ENCODE measurements at regions not wholly inside any gene's neighbourhood (a gene's known extent, or its start where the extent isn't known, plus 50 kb on each side); places are given as distances from the start of the nearest gene placed in this dataset.

DNA sequence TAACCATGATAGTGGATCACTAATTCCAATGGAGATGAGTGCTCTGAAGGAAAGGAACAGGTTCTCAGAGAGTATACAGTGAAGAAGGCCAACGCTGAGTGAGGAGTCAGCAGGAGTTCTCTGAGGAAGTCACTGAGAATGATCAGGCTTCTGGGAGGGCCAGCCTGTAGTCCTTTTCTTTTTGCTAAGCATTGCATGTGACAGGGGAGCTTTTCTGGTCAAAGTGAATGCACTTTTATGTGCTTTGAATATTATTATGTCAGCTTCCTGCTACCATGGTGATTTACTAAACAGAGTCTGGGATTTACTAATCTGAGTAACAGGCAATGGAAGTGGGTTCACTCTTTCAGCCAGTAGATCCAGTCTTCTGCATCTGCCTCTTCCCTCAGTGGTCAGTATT lies 81.1 kb upstream of the SERP2 start:
- Histone ChIP-seq H3K27ac (ENCODE audit: low read depth in 1 of 2, low read length in 1 of 2) (peak overlapping the region in 1 of 2 donors; percentile 8), H3K9me3 (ENCODE audit: control insufficient read depth in 2 of 2, insufficient read depth in 1 of 2, low read length in 1 of 2) (no peaks in the 10 kb centered on the region), H3K36me3 (ENCODE audit: control insufficient read depth in 2 of 2, insufficient read depth in 2 of 2, low read length in 1 of 2) (no peaks in the 10 kb centered on the region), H3K4me3 (ENCODE audit: low read length in 2 of 2) (no peak overlapping the region), H3K27me3 (ENCODE audit: control insufficient read depth in 2 of 2, insufficient read depth in 1 of 2, low read length in 1 of 2) (no peaks in the 10 kb centered on the region), H3K4me1 (ENCODE audit: control insufficient read depth in 2 of 2, insufficient read depth in 2 of 2, low read length in 2 of 2) (peaks cover 27 to 58% of the 10 kb centered on the region in 2 donors)
- 95% methylated on average over 1 of the region's 1 CpG for WGBS
- DNase-seq (ENCODE audit: low read depth in 6 of 9, low spot score in 9 of 9): peak in 1 of 9 donors; percentile 35

GRCh38 chr13:44293374-44293773 lies 80.2 kb upstream of the SERP2 start:
- WGBS: 96% methylated on average over 5 of the region's 5 CpGs
- H3K9me3 ChIP-seq (ENCODE audit: control insufficient read depth in 2 of 2, insufficient read depth in 1 of 2, low read length in 1 of 2): no peaks in the 10 kb centered on the region
- DNase-seq (ENCODE audit: low read depth in 6 of 9, low spot score in 9 of 9): no peak
- H3K4me3 ChIP-seq (ENCODE audit: low read length in 2 of 2): no peak overlapping the region
- H3K4me1 ChIP-seq (ENCODE audit: control insufficient read depth in 2 of 2, insufficient read depth in 2 of 2, low read length in 2 of 2): peaks cover 27 to 55% of the 10 kb centered on the region in 2 donors
- peak overlapping the region; percentile 31 to 77 for H3K27ac ChIP-seq (ENCODE audit: low read depth in 1 of 2, low read length in 1 of 2)
- H3K27me3 ChIP-seq (ENCODE audit: control insufficient read depth in 2 of 2, insufficient read depth in 1 of 2, low read length in 1 of 2): no peaks in the 10 kb centered on the region
- no peaks in the 10 kb centered on the region for H3K36me3 ChIP-seq (ENCODE audit: control insufficient read depth in 2 of 2, insufficient read depth in 2 of 2, low read length in 1 of 2)

DNA sequence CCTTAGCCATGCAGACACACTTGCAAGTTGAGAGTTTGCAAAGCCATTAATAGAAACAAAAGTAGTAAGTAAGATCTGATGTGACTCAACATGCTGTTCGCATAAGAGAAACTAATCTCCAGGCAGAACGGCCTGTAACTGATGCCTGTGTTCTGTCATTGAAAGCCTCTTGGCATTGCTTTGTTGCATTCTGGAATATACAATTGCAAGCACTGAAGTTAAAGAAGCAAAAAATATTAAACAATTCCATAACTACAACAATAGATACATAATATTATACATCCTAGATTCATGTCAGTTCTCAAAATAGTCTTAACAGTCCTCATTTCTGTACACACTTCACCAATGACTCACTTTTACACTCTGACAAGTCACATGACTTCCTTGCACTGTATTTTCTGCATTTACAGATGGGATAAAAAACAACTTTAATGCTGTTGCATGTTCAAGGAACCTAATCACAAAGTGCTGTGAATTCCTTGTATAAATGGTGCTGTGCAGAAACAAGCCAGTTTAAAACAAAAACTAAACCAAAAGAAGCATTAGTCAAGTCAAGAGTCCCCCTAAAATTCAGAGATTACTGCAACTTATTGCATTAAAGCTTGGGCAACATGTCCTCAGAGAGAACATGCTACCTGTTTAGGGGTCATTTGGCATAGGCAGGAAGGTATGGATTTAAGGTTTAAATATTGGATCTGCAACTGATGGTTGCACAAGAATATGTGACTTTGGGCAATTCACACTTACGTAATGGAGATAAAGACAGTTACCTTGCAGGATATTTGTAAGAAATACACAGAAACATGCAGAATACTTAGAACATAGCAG lies 79.5 kb upstream of the SERP2 start:
- DNase-seq (ENCODE audit: low read depth in 6 of 9, low spot score in 9 of 9): peak in 1 of 9 donors; percentile 45
- 75% methylated on average over 3 of the region's 3 CpGs for WGBS

DNA sequence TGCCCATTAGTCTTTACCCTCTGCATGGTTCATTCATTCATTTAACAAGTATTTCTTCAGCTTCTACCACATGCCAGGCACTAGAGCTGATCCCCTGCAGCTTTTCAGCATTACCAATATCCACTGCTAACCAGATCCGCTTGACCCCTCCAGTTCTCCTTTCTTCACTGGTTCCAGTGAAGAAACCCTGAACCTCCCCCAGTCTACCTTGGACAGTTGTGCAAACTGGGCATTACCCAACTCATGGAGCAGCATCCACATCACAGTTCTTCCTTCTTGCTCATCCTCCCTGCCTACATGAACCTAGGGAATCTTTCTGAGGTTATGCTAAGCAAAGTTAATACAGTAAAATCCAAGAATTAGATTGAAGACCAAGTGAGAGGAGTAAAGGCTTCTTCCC lies 78.7 kb upstream of the SERP2 start:
- WGBS: 100% methylated on average over 1 of the region's 1 CpG

More for the DNA sequence above, 79.5 kb upstream of the SERP2 start:
- Histone ChIP-seq H3K27me3 (ENCODE audit: control insufficient read depth in 2 of 2, insufficient read depth in 1 of 2, low read length in 1 of 2) (no peaks in the 10 kb centered on the region), H3K9me3 (ENCODE audit: control insufficient read depth in 2 of 2, insufficient read depth in 1 of 2, low read length in 1 of 2) (no peaks in the 10 kb centered on the region), H3K4me3 (ENCODE audit: low read length in 2 of 2) (no peak overlapping the region), H3K27ac (ENCODE audit: low read depth in 1 of 2, low read length in 1 of 2) (peak overlapping the region; percentile 31 to 77), H3K4me1 (ENCODE audit: control insufficient read depth in 2 of 2, insufficient read depth in 2 of 2, low read length in 2 of 2) (peaks cover 24 to 48% of the 10 kb centered on the region in 2 donors), H3K36me3 (ENCODE audit: control insufficient read depth in 2 of 2, insufficient read depth in 2 of 2, low read length in 1 of 2) (no peaks in the 10 kb centered on the region)

DNA sequence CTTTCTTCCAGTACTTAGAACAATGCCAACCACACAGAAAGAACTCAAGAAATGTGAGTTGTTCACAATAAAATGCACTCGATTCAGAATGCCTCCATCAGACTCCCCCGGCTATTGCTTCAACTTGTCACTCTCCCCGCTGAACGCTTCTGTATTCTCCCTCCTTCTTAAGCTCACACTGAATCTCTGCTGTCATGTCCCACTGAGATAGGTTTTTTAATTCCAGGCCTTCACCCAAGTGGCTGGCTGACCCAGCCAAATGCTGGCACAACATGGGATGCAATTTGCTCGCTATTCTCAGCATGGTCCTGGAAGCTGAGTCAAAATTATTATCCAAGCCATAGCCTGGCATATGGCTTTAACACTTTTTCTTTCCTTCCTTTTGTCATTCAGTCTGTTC lies 76.8 kb upstream of the SERP2 start:
- WGBS: 98% methylated on average over 5 of the region's 5 CpGs
- H3K4me1 ChIP-seq (ENCODE audit: control insufficient read depth in 2 of 2, insufficient read depth in 2 of 2, low read length in 2 of 2): peaks cover 16 to 51% of the 10 kb centered on the region in 2 donors
- H3K27ac ChIP-seq (ENCODE audit: low read depth in 1 of 2, low read length in 1 of 2): no peak overlapping the region
- no peak overlapping the region for H3K4me3 ChIP-seq (ENCODE audit: low read length in 2 of 2)
- H3K9me3 ChIP-seq (ENCODE audit: control insufficient read depth in 2 of 2, insufficient read depth in 1 of 2, low read length in 1 of 2): no peaks in the 10 kb centered on the region
- H3K36me3 ChIP-seq (ENCODE audit: control insufficient read depth in 2 of 2, insufficient read depth in 2 of 2, low read length in 1 of 2): no peaks in the 10 kb centered on the region
- no peaks in the 10 kb centered on the region for H3K27me3 ChIP-seq (ENCODE audit: control insufficient read depth in 2 of 2, insufficient read depth in 1 of 2, low read length in 1 of 2)
- DNase-seq (ENCODE audit: low read depth in 6 of 9, low spot score in 9 of 9): no peak

More for the DNA sequence above, 78.7 kb upstream of the SERP2 start:
- no peaks in the 10 kb centered on the region for H3K27me3 ChIP-seq (ENCODE audit: control insufficient read depth in 2 of 2, insufficient read depth in 1 of 2, low read length in 1 of 2)
- no peaks in the 10 kb centered on the region for H3K9me3 ChIP-seq (ENCODE audit: control insufficient read depth in 2 of 2, insufficient read depth in 1 of 2, low read length in 1 of 2)
- peaks cover 18 to 45% of the 10 kb centered on the region in 2 donors for H3K4me1 ChIP-seq (ENCODE audit: control insufficient read depth in 2 of 2, insufficient read depth in 2 of 2, low read length in 2 of 2)
- DNase-seq (ENCODE audit: low read depth in 6 of 9, low spot score in 9 of 9): no peak
- no peaks in the 10 kb centered on the region for H3K36me3 ChIP-seq (ENCODE audit: control insufficient read depth in 2 of 2, insufficient read depth in 2 of 2, low read length in 1 of 2)
- H3K4me3 ChIP-seq (ENCODE audit: low read length in 2 of 2): no peak overlapping the region
- H3K27ac ChIP-seq (ENCODE audit: low read depth in 1 of 2, low read length in 1 of 2): peak overlapping the region in 1 of 2 donors; percentile 34

DNA sequence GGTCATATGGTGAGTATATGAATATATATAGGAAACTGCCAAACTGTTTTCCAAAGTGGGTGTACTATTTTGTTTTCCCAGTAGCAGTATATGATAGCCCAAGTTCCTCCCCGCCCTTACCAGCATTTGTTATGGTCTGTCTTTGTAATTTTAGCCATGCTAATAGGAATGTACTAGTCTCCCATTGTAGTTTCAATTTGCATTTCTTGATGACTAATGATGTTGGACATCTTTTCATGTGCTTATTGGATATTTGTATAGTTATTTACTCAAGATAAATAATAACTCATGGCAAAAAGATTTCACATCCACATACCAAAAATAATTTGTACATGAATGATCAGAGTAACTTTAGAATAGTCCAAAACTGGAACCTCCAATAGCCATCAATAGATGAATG lies 75.3 kb upstream of the SERP2 start:
- Histone ChIP-seq H3K27me3 (ENCODE audit: control insufficient read depth in 2 of 2, insufficient read depth in 1 of 2, low read length in 1 of 2) (no peaks in the 10 kb centered on the region), H3K4me3 (ENCODE audit: low read length in 2 of 2) (no peak overlapping the region), H3K4me1 (ENCODE audit: control insufficient read depth in 2 of 2, insufficient read depth in 2 of 2, low read length in 2 of 2) (peaks cover 22 to 54% of the 10 kb centered on the region in 2 donors), H3K27ac (ENCODE audit: low read depth in 1 of 2, low read length in 1 of 2) (no peak overlapping the region), H3K36me3 (ENCODE audit: control insufficient read depth in 2 of 2, insufficient read depth in 2 of 2, low read length in 1 of 2) (no peaks in the 10 kb centered on the region), H3K9me3 (ENCODE audit: control insufficient read depth in 2 of 2, insufficient read depth in 1 of 2, low read length in 1 of 2) (no peaks in the 10 kb centered on the region)
- 98% methylated on average over 1 of the region's 1 CpG for WGBS
- no peak for DNase-seq (ENCODE audit: low read depth in 6 of 9, low spot score in 9 of 9)

DNA sequence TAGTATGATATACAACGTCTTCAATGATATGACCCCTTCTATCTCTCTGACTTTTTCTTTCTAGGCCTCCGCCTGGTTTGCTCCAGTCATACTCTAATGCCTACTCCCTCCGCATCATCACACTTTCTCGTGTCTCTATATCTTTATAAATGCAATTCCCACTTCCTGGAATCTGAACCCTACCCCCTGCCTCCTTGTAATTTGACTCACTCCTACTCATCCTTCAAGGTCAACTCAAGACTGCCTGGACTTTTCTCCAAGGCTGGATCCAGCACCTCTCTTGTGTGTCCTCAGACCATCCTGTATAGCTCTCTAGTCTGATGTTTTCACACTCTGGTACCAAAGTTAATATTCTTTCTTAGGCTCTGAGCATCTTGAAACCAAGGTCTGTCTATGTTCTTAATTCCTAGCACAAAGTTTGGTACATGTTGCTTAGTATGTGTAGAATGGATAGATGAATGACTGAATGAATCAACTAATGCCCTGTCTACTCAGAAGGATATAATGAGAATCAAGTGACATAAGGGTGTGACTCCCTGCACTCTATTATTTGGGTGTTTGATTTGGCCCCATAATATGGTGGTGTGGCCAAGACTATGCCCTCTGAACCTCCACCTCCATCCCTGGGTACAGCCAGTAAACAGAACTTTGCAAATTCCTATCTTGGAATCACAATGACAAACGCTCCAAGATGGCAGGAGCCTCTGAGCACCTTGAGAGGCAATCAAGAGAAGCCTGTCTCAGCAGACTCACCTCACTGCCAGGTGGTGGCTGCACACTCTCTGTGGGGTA lies 74.3 kb upstream of the SERP2 start:
- DNase-seq (ENCODE audit: low read depth in 6 of 9, low spot score in 9 of 9): no peak
- no peaks in the 10 kb centered on the region for H3K27me3 ChIP-seq (ENCODE audit: control insufficient read depth in 2 of 2, insufficient read depth in 1 of 2, low read length in 1 of 2)
- WGBS: 88% methylated on average over 5 of the region's 5 CpGs
- H3K36me3 ChIP-seq (ENCODE audit: control insufficient read depth in 2 of 2, insufficient read depth in 2 of 2, low read length in 1 of 2): no peaks in the 10 kb centered on the region
- H3K9me3 ChIP-seq (ENCODE audit: control insufficient read depth in 2 of 2, insufficient read depth in 1 of 2, low read length in 1 of 2): no peaks in the 10 kb centered on the region
- H3K4me1 ChIP-seq (ENCODE audit: control insufficient read depth in 2 of 2, insufficient read depth in 2 of 2, low read length in 2 of 2): peaks cover 21 to 55% of the 10 kb centered on the region in 2 donors
- no peak overlapping the region for H3K4me3 ChIP-seq (ENCODE audit: low read length in 2 of 2)
- H3K27ac ChIP-seq (ENCODE audit: low read depth in 1 of 2, low read length in 1 of 2): no peak overlapping the region

GRCh38 chr13:44300895-44301638 lies 72.6 kb upstream of the SERP2 start:
- WGBS: 87% methylated on average over 9 of the region's 9 CpGs
- Histone ChIP-seq H3K4me1 (ENCODE audit: control insufficient read depth in 2 of 2, insufficient read depth in 2 of 2, low read length in 2 of 2) (peaks cover 34 to 61% of the 10 kb centered on the region in 2 donors), H3K36me3 (ENCODE audit: control insufficient read depth in 2 of 2, insufficient read depth in 2 of 2, low read length in 1 of 2) (no peaks in the 10 kb centered on the region), H3K27ac (ENCODE audit: low read depth in 1 of 2, low read length in 1 of 2) (peak overlapping the region; percentile 62 to 71), H3K9me3 (ENCODE audit: control insufficient read depth in 2 of 2, insufficient read depth in 1 of 2, low read length in 1 of 2) (no peaks in the 10 kb centered on the region), H3K4me3 (ENCODE audit: low read length in 2 of 2) (no peak overlapping the region), H3K27me3 (ENCODE audit: control insufficient read depth in 2 of 2, insufficient read depth in 1 of 2, low read length in 1 of 2) (no peaks in the 10 kb centered on the region)
- peak in 1 of 9 donors; percentile 31 for DNase-seq (ENCODE audit: low read depth in 6 of 9, low spot score in 9 of 9)
